ENCODE measurements at regions not wholly inside any gene's neighbourhood (a gene's known extent, or its start where the extent isn't known, plus 50 kb on each side); places are given as distances from the start of the nearest gene placed in this dataset.

DNA sequence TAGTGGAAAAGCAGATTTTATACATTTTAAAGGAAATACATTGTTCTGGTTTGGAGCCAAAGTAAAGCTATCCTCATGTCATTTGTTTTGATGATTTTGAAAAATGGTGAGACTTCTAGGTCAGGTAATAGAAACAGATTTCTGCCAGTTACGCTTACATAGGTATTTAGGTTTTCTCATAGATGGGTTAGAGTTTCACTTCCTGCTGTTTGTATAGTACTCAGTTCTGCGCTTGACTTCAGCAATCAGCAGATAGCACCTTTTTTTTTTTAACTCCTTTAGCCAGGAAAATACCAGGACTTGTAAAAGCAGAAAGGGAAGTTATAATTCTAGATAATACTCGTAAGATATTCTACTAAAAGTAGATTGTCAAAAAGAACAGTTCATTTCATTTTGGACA lies 209.8 kb upstream of the POM121L12 start:
- Mint-ChIP-seq H3K36me3 (no peaks in the 10 kb centered on the region), H3K27ac (no peak overlapping the region), H3K4me1 (no peaks in the 10 kb centered on the region), H3K9me3 (peaks cover 8 to 44% (median 25%) of the 10 kb centered on the region in 8 donors), H3K4me3 (no peak overlapping the region), H3K27me3 (no peaks in the 10 kb centered on the region)
- POLR2A ChIA-PET (ENCODE audit: partially characterized antibody), result no interaction called here
- no peak overlapping the region for H3K4me3 ChIP-seq (ENCODE audit: low read length in 2 of 2)
- CTCF ChIA-PET (ENCODE audit: partially characterized antibody), result no interaction called here
- no peaks in the 10 kb centered on the region for H3K36me3 ChIP-seq (ENCODE audit: insufficient read depth, low read length)
- no peaks in the 10 kb centered on the region for H3K4me1 ChIP-seq (ENCODE audit: insufficient read depth, low read length)
- H3K9me3 ChIP-seq (ENCODE audit: control insufficient read depth in 1 of 2, low read length in 2 of 2), result no peaks in the 10 kb centered on the region
- no peaks in the 10 kb centered on the region for H3K27me3 ChIP-seq (ENCODE audit: insufficient read depth, low read length)
- intact Hi-C loops (cut with micrococcal nuclease), result no loop called here
- DNase-seq, result no peak
- no peak overlapping the region for H3K27ac ChIP-seq (ENCODE audit: low read depth, low read length)

DNA sequence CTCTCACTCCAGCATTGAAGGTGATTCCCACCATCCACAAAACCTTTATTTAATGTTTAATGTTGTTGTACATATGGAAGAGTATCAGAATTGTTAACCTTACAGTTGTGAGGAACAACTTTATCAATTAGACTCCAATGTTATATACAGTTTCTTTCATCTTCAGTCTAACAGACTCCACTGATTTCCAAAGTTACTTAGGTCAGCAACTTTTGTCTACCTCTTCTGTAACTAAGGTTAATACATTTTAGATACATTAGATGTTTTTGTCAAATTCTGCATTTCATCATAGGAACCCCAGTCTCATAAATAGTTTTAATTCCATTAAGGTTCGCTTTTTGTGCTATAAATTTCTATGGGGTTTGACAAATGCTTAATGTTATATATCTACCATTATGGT lies 223.9 kb upstream of the POM121L12 start:
- H3K9me3 Mint-ChIP-seq, result peaks cover 2 to 37% (median 21%) of the 10 kb centered on the region in 8 donors

DNA sequence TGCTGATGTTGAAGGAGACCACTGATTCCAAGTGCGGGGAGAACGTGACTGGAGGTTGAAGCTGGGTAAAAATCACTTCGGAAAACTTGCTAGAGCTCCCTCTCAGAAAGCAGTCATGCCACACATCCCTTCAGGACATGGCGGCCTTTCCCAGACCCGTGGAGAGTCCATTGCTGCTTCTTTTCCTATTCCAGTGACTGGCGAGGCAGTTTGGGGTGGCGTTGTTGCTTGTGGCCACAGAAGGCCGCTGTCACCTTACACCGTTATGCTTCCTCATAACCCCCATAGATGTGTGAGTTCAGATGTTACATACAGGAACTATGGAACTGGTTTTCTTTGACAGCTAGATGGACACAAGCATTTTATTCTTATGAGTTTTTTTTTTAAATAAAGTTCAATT lies 235.6 kb upstream of the POM121L12 start:
- H3K4me3 ChIP-seq (ENCODE audit: low read length in 2 of 2), result no peak overlapping the region
- peaks cover 0 to 4% of the 10 kb centered on the region in 2 donors for H3K9me3 ChIP-seq (ENCODE audit: control insufficient read depth in 1 of 2, low read length in 2 of 2)
- Mint-ChIP-seq H3K36me3 (no peaks in the 10 kb centered on the region), H3K9me3 (peaks cover 5 to 39% (median 12%) of the 10 kb centered on the region in 8 donors), H3K27ac (no peak overlapping the region), H3K4me1 (no peaks in the 10 kb centered on the region), H3K4me3 (no peak overlapping the region), H3K27me3 (no peaks in the 10 kb centered on the region)
- H3K4me1 ChIP-seq (ENCODE audit: insufficient read depth, low read length), result no peaks in the 10 kb centered on the region
- H3K36me3 ChIP-seq (ENCODE audit: insufficient read depth, low read length), result no peaks in the 10 kb centered on the region
- ChIA-PET POLR2A (ENCODE audit: partially characterized antibody) (no interaction called here), CTCF (ENCODE audit: partially characterized antibody) (no interaction called here)
- DNase-seq, result no peak
- H3K27me3 ChIP-seq (ENCODE audit: insufficient read depth, low read length), result no peaks in the 10 kb centered on the region
- intact Hi-C loops (cut with micrococcal nuclease), result no loop called here
- H3K27ac ChIP-seq (ENCODE audit: low read depth, low read length), result no peak overlapping the region

More for the DNA sequence above, 223.9 kb upstream of the POM121L12 start:
- H3K27me3 Mint-ChIP-seq, result no peaks in the 10 kb centered on the region
- no peaks in the 10 kb centered on the region for H3K36me3 ChIP-seq (ENCODE audit: insufficient read depth, low read length)
- CTCF ChIA-PET (ENCODE audit: partially characterized antibody), result no interaction called here
- peaks cover 0 to 4% of the 10 kb centered on the region in 2 donors for H3K9me3 ChIP-seq (ENCODE audit: control insufficient read depth in 1 of 2, low read length in 2 of 2)
- H3K27me3 ChIP-seq (ENCODE audit: insufficient read depth, low read length), result no peaks in the 10 kb centered on the region
- no peak overlapping the region for H3K4me3 Mint-ChIP-seq
- H3K4me3 ChIP-seq (ENCODE audit: low read length in 2 of 2), result no peak overlapping the region
- POLR2A ChIA-PET (ENCODE audit: partially characterized antibody), result no interaction called here
- intact Hi-C loops (cut with micrococcal nuclease), result no loop called here
- DNase-seq, result no peak
- H3K36me3 Mint-ChIP-seq, result no peaks in the 10 kb centered on the region
- no peak overlapping the region for H3K27ac ChIP-seq (ENCODE audit: low read depth, low read length)
- no peaks in the 10 kb centered on the region for H3K4me1 Mint-ChIP-seq
- no peak overlapping the region for H3K27ac Mint-ChIP-seq
- H3K4me1 ChIP-seq (ENCODE audit: insufficient read depth, low read length), result no peaks in the 10 kb centered on the region

DNA sequence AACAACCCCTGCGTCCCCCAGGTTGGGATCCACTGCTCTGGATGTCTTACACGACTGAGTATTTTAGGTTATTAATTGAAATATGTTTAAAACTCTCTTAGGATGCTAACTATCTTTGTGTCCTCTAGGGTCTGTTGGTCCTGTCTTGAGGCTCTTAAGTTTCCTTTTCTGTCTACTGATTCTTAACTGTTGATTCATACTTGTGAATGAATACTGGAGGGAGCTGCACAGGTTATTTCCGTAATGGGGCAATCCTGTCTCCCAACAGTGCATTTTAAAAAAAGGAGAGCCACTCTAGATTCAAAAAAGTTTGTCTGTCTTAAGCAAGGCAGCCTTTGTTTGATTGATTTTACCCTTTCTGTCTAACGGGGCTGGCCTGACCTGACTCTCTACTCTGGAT lies 237.6 kb upstream of the POM121L12 start:
- Mint-ChIP-seq H3K4me1 (no peaks in the 10 kb centered on the region), H3K27me3 (no peaks in the 10 kb centered on the region), H3K36me3 (no peaks in the 10 kb centered on the region), H3K4me3 (no peak overlapping the region), H3K27ac (no peak overlapping the region), H3K9me3 (peaks cover 4 to 37% (median 6%) of the 10 kb centered on the region in 8 donors)
- Histone ChIP-seq H3K36me3 (ENCODE audit: insufficient read depth, low read length) (no peaks in the 10 kb centered on the region), H3K9me3 (ENCODE audit: control insufficient read depth in 1 of 2, low read length in 2 of 2) (peaks cover 0 to 4% of the 10 kb centered on the region in 2 donors), H3K27me3 (ENCODE audit: insufficient read depth, low read length) (no peaks in the 10 kb centered on the region), H3K4me3 (ENCODE audit: low read length in 2 of 2) (no peak overlapping the region), H3K4me1 (ENCODE audit: insufficient read depth, low read length) (no peaks in the 10 kb centered on the region), H3K27ac (ENCODE audit: low read depth, low read length) (no peak overlapping the region)
- CTCF ChIA-PET (ENCODE audit: partially characterized antibody), result no interaction called here
- POLR2A ChIA-PET (ENCODE audit: partially characterized antibody), result no interaction called here
- intact Hi-C loops (cut with micrococcal nuclease), result no loop called here
- no peak for DNase-seq

DNA sequence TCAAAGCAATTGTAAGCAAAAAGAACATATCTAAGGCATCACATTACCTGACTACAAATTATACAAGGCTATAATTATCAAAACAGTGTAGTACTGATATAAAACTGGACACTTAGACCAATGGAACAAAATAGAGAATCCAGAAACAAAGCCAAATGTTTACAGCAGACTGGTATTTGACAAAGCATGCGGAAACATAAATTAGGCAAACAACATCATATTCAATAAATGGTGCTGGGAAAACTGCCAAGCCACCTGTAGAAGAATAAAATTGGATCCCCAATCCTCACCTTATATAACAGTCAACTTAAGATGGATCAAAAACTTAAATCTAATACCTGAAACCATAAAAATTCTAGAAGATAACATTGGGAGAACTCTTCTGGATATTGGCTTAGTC lies 240.8 kb upstream of the POM121L12 start:
- H3K36me3 ChIP-seq (ENCODE audit: insufficient read depth, low read length), result no peaks in the 10 kb centered on the region
- H3K27me3 Mint-ChIP-seq, result no peaks in the 10 kb centered on the region
- H3K9me3 ChIP-seq (ENCODE audit: control insufficient read depth in 1 of 2, low read length in 2 of 2), result peaks cover 0 to 11% of the 10 kb centered on the region in 2 donors
- CTCF ChIA-PET (ENCODE audit: partially characterized antibody), result no interaction called here
- H3K4me1 Mint-ChIP-seq, result no peaks in the 10 kb centered on the region
- intact Hi-C loops (cut with micrococcal nuclease), result no loop called here
- no peaks in the 10 kb centered on the region for H3K36me3 Mint-ChIP-seq
- no peak for DNase-seq
- POLR2A ChIA-PET (ENCODE audit: partially characterized antibody), result no interaction called here
- no peak overlapping the region for H3K4me3 Mint-ChIP-seq
- H3K4me1 ChIP-seq (ENCODE audit: insufficient read depth, low read length), result no peaks in the 10 kb centered on the region
- peaks cover 2 to 38% (median 7%) of the 10 kb centered on the region in 8 donors for H3K9me3 Mint-ChIP-seq
- H3K27ac Mint-ChIP-seq, result no peak overlapping the region
- no peak overlapping the region for H3K4me3 ChIP-seq (ENCODE audit: low read length in 2 of 2)
- no peaks in the 10 kb centered on the region for H3K27me3 ChIP-seq (ENCODE audit: insufficient read depth, low read length)
- no peak overlapping the region for H3K27ac ChIP-seq (ENCODE audit: low read depth, low read length)

DNA sequence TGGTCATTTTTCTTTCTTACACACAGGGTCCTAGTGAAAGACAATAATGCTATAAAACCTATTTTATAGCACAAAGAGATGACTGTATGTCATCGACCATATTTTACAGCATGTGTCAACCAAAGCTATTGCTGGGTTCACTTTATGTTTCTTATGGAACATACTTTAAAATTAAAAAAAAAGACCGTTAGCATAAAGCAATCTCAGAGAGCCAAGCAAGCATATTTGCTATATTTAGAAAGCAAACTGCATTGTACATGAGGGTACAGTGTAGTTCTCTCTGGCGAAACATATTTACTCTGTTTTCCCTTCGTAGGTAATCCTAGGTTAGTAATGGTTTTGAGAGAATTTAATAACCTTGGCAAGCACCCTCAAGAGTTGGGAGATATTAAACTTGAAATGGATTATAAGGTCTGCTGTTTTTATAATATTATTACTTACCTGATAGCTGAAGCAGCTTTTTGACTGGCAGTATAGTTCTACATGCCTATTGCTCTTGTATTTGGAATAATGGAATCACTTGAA lies 244.2 kb upstream of the POM121L12 start:
- no peak overlapping the region for H3K4me3 ChIP-seq (ENCODE audit: low read length in 2 of 2)
- no peaks in the 10 kb centered on the region for H3K36me3 Mint-ChIP-seq
- ChIA-PET POLR2A (ENCODE audit: partially characterized antibody) (no interaction called here), CTCF (ENCODE audit: partially characterized antibody) (no interaction called here)
- no peak overlapping the region for H3K27ac ChIP-seq (ENCODE audit: low read depth, low read length)
- no peaks in the 10 kb centered on the region for H3K36me3 ChIP-seq (ENCODE audit: insufficient read depth, low read length)
- H3K27me3 Mint-ChIP-seq, result no peaks in the 10 kb centered on the region
- no peaks in the 10 kb centered on the region for H3K4me1 Mint-ChIP-seq
- H3K9me3 ChIP-seq (ENCODE audit: control insufficient read depth in 1 of 2, low read length in 2 of 2), result peaks cover 0 to 11% of the 10 kb centered on the region in 2 donors
- H3K4me3 Mint-ChIP-seq, result no peak overlapping the region
- no peaks in the 10 kb centered on the region for H3K27me3 ChIP-seq (ENCODE audit: insufficient read depth, low read length)
- no peak overlapping the region for H3K27ac Mint-ChIP-seq
- no peaks in the 10 kb centered on the region for H3K4me1 ChIP-seq (ENCODE audit: insufficient read depth, low read length)
- peaks cover 3 to 25% (median 13%) of the 10 kb centered on the region in 8 donors for H3K9me3 Mint-ChIP-seq
- no peak for DNase-seq
- intact Hi-C loops (cut with micrococcal nuclease), result no loop called here

DNA sequence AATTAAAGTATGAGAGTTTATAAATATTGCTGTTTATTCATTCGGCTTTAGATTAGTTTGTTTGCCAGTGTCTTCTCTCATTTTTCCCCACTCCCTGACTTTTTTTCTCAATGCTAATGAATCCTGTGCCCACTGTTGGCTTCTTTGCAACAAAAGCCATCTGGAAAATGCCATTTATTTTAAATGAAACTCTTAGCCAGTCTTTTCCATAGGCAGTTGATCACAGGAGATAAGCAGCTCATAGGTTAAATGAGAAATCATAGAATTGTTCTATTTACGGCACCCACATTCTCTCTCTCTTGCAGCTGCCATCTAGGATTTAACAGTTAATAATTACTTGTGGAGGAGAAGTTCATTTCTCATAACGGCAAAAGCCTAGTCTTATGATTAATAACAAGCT lies 249.3 kb upstream of the POM121L12 start:
- no peak overlapping the region for H3K4me3 ChIP-seq (ENCODE audit: low read length in 2 of 2)
- no peaks in the 10 kb centered on the region for H3K36me3 Mint-ChIP-seq
- peaks cover 0 to 5% of the 10 kb centered on the region in 2 donors for H3K9me3 ChIP-seq (ENCODE audit: control insufficient read depth in 1 of 2, low read length in 2 of 2)
- no peaks in the 10 kb centered on the region for H3K27me3 ChIP-seq (ENCODE audit: insufficient read depth, low read length)
- intact Hi-C loops (cut with micrococcal nuclease), result no loop called here
- H3K27me3 Mint-ChIP-seq, result no peaks in the 10 kb centered on the region
- CTCF ChIA-PET (ENCODE audit: partially characterized antibody), result no interaction called here
- H3K27ac ChIP-seq (ENCODE audit: low read depth, low read length), result no peak overlapping the region
- no peak overlapping the region for H3K4me3 Mint-ChIP-seq
- no peaks in the 10 kb centered on the region for H3K36me3 ChIP-seq (ENCODE audit: insufficient read depth, low read length)
- H3K27ac Mint-ChIP-seq, result no peak overlapping the region
- H3K9me3 Mint-ChIP-seq, result peaks cover 6 to 31% (median 15%) of the 10 kb centered on the region in 8 donors
- no peaks in the 10 kb centered on the region for H3K4me1 ChIP-seq (ENCODE audit: insufficient read depth, low read length)
- POLR2A ChIA-PET (ENCODE audit: partially characterized antibody), result no interaction called here
- no peaks in the 10 kb centered on the region for H3K4me1 Mint-ChIP-seq
- DNase-seq, result no peak

DNA sequence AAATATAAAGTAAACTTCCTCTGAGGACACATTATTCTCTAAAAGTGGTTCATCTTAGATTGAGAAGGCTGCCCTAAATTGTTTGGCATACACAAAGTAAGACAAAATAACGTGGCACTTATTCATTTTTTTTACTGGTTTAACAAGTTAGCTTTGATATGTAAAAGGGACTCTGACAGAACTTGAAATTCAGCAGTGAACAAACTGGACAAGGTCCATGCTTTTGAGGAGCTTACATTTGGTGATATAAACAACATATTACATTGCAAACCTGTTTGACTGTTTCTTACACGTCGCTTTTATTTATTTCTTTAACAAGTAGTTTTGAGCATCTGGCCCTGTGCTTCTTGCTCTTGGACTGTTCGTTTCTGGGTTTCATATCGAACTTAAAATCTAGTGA lies 253.1 kb upstream of the POM121L12 start:
- DNase-seq, result no peak
- no peaks in the 10 kb centered on the region for H3K4me1 Mint-ChIP-seq
- H3K4me3 ChIP-seq (ENCODE audit: low read length in 2 of 2), result no peak overlapping the region
- H3K4me1 ChIP-seq (ENCODE audit: insufficient read depth, low read length), result no peaks in the 10 kb centered on the region
- no peaks in the 10 kb centered on the region for H3K27me3 Mint-ChIP-seq
- H3K9me3 ChIP-seq (ENCODE audit: control insufficient read depth in 1 of 2, low read length in 2 of 2), result no peaks in the 10 kb centered on the region
- H3K36me3 Mint-ChIP-seq, result no peaks in the 10 kb centered on the region
- CTCF ChIA-PET (ENCODE audit: partially characterized antibody), result no interaction called here
- H3K27me3 ChIP-seq (ENCODE audit: insufficient read depth, low read length), result no peaks in the 10 kb centered on the region
- H3K9me3 Mint-ChIP-seq, result peaks cover 6 to 35% (median 20%) of the 10 kb centered on the region in 8 donors
- POLR2A ChIA-PET (ENCODE audit: partially characterized antibody), result no interaction called here
- no peaks in the 10 kb centered on the region for H3K36me3 ChIP-seq (ENCODE audit: insufficient read depth, low read length)
- no peak overlapping the region for H3K27ac Mint-ChIP-seq
- intact Hi-C loops (cut with micrococcal nuclease), result no loop called here
- H3K27ac ChIP-seq (ENCODE audit: low read depth, low read length), result no peak overlapping the region
- H3K4me3 Mint-ChIP-seq, result no peak overlapping the region

Measured in CD4-positive, alpha-beta memory T cell (primary cell).